ENCODE measurements at regions not wholly inside any gene's neighbourhood (a gene's known extent, or its start where the extent isn't known, plus 50 kb on each side); places are given as distances from the start of the nearest gene placed in this dataset.

- H2BK20ac ChIP-seq (ENCODE audit: low read depth, low read length) = no peak overlapping the region
- no peak overlapping the region for H3K18ac ChIP-seq (ENCODE audit: low read depth, low read length)
- no peak overlapping the region for H4K8ac ChIP-seq (ENCODE audit: low read depth in 2 of 2, low read length in 2 of 2)
- no peak for DNase-seq
- H2BK15ac ChIP-seq (ENCODE audit: low read depth, low read length) = no peak overlapping the region
- no peak overlapping the region for H2AK9ac ChIP-seq (replicated peaks; ENCODE audit: low read depth, low read length, poor library complexity)
- no peak overlapping the region for H3K27ac ChIP-seq (ENCODE audit: insufficient read depth, low read length)
- no peak overlapping the region for H3K23ac ChIP-seq (ENCODE audit: low read depth, low read length)
- WGBS, 2 experiments (ENCODE audit: extremely low coverage in 2 of 2, insufficient read length in 1 of 2) = no CpG with 5 or more reads among the region's 2 CpGs
- no peak overlapping the region for H4K91ac ChIP-seq (ENCODE audit: insufficient read depth, low read depth, low read length)
- no peaks in the 10 kb centered on the region for H3K36me3 ChIP-seq (ENCODE audit: control insufficient read depth, insufficient read depth, low read length)
- no peak overlapping the region for H2BK5ac ChIP-seq (ENCODE audit: low read depth, low read length, poor library complexity, severe bottlenecking)
- no peak overlapping the region for H3K4ac ChIP-seq (ENCODE audit: low read depth, low read length)
- H3K56ac ChIP-seq (ENCODE audit: extremely low read depth, insufficient read depth, low read length) = no peak overlapping the region
- intact Hi-C loops (cut with micrococcal nuclease) = no loop called here
- H4K20me1 ChIP-seq (ENCODE audit: insufficient read depth, low read length) = no peaks in the 10 kb centered on the region
- CTCF ChIA-PET = no interaction called here
- in situ Hi-C loops (cut with MboI; ENCODE audit: low sequenced_read_pairs) = no loop called here
- no peak overlapping the region for H4K5ac ChIP-seq (ENCODE audit: low read depth, low read length)
- no peak overlapping the region for H2AFZ ChIP-seq (replicated peaks; ENCODE audit: low read length, poor library complexity)
- peaks cover 2% of the 10 kb centered on the region; the same call in 1 of the 2 replicates for H3K4me1 ChIP-seq (ENCODE audit: control insufficient read depth, insufficient read depth, low read length)
- no peak overlapping the region for H3K9ac ChIP-seq (ENCODE audit: low read depth, low read length)
- no TSS peak for BruUV-seq (replicated peaks)
- dilution Hi-C loops (cut with HindIII; ENCODE audit: low sequenced_read_pairs, unreplicated experiment) = no loop called here
- H3K14ac ChIP-seq (replicated peaks; ENCODE audit: low read depth, low read length) = no peak overlapping the region
- no peak overlapping the region for H2AK5ac ChIP-seq (ENCODE audit: low read depth, low read length)
- H3K9me3 ChIP-seq (ENCODE audit: control insufficient read depth, insufficient read depth, low read length) = no peaks in the 10 kb centered on the region
- ATAC-seq (ENCODE audit: low read depth) = no peak
- H3K4me3 ChIP-seq (ENCODE audit: insufficient read depth, low read depth, low read length) = no peak overlapping the region
- POLR2A ChIA-PET (ENCODE audit: unreplicated experiment) = no interaction called here
- no peaks in the 10 kb centered on the region for H3K79me1 ChIP-seq (ENCODE audit: low read depth in 1 of 2, low read length in 2 of 2)
- H3K9me1 ChIP-seq (ENCODE audit: insufficient read depth, low read length) = no peaks in the 10 kb centered on the region; the same call in 1 of the 2 replicates
- TF ChIP-seq MAZ (IDR thresholded peaks at IDR 0.05; ENCODE audit: borderline replicate concordance, low read depth, low read length) (no peak), MAFK (IDR thresholded peaks at IDR 0.05; ENCODE audit: low read depth, low read length) (no peak), ELK1 (IDR thresholded peaks at IDR 0.05; ENCODE audit: borderline replicate concordance, low read depth, low read length) (no peak), MXI1 (IDR thresholded peaks at IDR 0.05; ENCODE audit: borderline replicate concordance, low read depth, low read length) (no peak), CTCF (conservative IDR thresholded peaks at IDR 0.05; ENCODE audit: low read depth, low read length) (no peak), RFX5 (IDR thresholded peaks at IDR 0.05; ENCODE audit: low read depth, low read length) (no peak), RAD21 (IDR thresholded peaks at IDR 0.05; ENCODE audit: low read length) (no peak), NFE2L2 (IDR thresholded peaks at IDR 0.05; ENCODE audit: low read depth, low read length) (no peak), POLR2A (IDR thresholded peaks at IDR 0.05; ENCODE audit: low read depth, low read length) (no peak), FOS (IDR thresholded peaks at IDR 0.05; ENCODE audit: low read depth, low read length) (no peak), RCOR1 (IDR thresholded peaks at IDR 0.05; ENCODE audit: insufficient replicate concordance, low read length) (no peak), USF2 (IDR thresholded peaks at IDR 0.05; ENCODE audit: low read depth, low read length) (no peak), SMC3 (IDR thresholded peaks at IDR 0.05; ENCODE audit: low read depth, low read length) (no peak), BHLHE40 (IDR thresholded peaks at IDR 0.05; ENCODE audit: low read depth, low read length) (no peak)
- no peak overlapping the region for H3K4me2 ChIP-seq (ENCODE audit: low read depth, low read length)
- no peak overlapping the region for H2BK120ac ChIP-seq (ENCODE audit: low read depth, low read length)
- no peaks in the 10 kb centered on the region; the same call in 1 of the 2 replicates for H3K27me3 ChIP-seq (ENCODE audit: control insufficient read depth, insufficient read depth, low read length)
Observed at GRCh38 chr3:139285691-139286090, 58.1 kb upstream of the MRPS22 start.

Data from IMR-90 (cell line).